HG03135 (cell line): ENCODE measurements at regions not wholly inside any gene's neighbourhood (a gene's known extent, or its start where the extent isn't known, plus 50 kb on each side); places are given as distances from the start of the nearest gene placed in this dataset.
"Not testable (repeated sequence)": the region's sequence is repeated elsewhere in the genome, so short reads cannot be mapped to it uniquely, and the experiment has no call there.

Source experiments
- ATAC-seq: cut with Tn5 transposase; IDR thresholded peaks from one replicate; pipeline ENCODE4 v1.9.1; 2021; ENCODE audit warnings: mild to moderate bottlenecking, moderate library complexity; ENCODE audit not compliant: unreplicated experiment

DNA sequence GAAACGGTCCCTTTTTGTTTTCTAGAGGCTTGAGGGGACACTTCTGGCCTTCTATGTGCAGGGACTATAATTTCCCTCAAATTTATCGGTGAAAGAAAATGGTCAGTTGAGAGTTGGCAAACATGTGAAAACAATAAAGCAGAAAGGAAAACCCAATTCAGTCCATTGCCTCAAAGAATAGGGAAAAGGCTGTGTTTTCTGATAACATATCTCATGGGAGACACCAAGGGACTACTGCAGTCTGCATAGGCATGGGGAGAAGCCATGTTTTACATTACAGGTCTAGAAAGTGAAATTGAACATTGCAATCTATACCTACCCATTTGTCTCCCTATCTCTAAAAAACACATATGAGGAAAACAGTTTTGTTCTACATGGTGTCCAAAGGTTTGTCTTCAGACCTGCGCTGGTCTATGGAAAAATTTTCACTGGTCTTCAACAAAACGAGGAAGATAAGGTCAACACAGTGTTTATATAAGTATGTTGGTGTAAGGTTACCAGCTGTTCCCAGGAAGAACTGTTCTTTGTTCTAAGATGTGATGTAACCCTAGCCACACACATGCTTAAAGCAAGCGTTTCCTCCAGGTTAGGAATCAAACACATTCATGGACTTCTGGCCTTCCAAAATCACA lies 179.7 kb downstream of the MREG start:
- no peak for ATAC-seq

DNA sequence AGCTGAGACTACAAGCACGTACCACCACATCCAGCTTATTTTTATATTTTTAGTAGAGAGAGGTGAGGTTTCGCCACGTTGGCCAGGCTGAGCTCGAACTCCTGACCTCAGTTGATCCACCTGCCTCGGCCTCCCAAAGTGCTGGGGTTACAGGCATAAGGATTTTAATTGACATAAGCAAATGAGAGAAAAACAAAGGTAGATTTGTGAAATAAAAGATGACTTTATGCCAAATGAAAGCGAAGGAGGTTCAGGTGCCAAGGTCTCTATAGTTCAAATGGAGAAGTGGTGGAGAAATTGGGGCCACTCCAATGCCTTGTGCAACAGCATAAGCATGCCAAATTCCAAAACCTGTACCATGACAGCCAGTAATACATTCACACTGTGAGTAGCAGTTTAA lies 180.6 kb downstream of the MREG start:
- ATAC-seq: no peak

DNA sequence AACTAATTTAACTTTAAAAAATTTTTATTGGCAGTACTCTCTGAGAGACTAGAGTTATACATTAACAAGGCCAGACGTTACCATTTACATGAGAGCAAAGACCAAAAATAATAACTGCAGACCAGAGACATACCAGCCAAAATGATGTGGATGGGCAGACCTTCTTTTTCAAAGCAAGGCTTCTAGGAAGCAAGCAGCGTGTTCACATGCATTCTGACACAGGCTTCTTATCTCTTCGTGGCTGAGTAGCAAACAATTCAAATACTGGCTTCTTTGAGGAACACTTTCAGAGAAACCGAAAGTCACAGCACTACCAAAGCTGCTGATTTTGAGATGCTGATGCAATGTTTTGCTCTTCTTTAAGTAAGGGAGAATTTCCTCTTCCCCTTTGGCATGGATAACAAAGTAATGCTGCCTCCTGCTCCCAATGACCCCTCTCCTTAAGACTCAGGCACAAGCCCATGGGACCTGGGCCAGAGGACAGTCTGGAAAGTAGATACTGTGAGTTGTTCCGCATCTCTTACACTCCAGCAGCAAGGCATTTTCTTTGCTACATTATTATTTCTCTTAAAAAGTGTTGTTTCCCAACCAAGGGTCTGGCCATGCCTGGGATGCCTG lies 181.9 kb downstream of the MREG start:
- ATAC-seq: peak; percentile 61

DNA sequence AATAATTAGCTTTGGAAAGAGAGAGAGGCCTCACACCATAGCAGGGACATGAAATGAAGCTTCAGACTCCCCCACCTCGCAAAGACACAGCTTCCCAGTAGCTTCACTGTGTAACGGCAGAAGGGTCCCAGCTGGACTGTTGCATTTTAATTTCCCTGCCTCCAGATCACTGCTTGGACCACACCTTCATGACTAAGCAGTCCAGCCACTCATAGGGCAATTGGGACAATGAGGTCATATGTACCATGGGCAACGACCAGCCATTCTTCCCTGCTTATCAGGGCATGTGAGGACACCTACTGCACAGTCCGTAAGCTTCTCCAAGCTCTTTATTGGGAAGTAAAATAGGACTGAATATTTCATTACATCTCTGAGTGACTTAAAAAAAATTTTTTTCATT lies 183.0 kb downstream of the MREG start:
- no peak for ATAC-seq

DNA sequence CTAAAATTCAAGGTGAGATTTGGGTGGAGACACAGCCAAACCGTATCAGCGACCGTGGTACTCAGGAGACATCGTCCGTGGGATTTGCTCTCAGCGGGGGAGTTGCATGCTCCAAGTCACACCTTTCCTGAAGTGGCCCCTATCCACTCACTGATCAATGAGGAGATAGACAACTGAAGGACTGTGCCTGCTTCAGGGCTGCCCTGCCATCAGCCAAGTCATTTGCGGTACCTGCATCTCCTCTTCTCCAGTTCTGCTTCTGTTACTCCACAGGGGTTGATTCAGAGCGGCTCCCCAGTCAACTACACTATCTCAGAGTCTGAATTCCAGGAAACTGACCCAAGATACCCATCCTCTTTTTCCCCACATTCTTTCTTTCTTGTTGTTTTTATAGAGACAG lies 184.1 kb downstream of the MREG start:
- ATAC-seq: no peak

DNA sequence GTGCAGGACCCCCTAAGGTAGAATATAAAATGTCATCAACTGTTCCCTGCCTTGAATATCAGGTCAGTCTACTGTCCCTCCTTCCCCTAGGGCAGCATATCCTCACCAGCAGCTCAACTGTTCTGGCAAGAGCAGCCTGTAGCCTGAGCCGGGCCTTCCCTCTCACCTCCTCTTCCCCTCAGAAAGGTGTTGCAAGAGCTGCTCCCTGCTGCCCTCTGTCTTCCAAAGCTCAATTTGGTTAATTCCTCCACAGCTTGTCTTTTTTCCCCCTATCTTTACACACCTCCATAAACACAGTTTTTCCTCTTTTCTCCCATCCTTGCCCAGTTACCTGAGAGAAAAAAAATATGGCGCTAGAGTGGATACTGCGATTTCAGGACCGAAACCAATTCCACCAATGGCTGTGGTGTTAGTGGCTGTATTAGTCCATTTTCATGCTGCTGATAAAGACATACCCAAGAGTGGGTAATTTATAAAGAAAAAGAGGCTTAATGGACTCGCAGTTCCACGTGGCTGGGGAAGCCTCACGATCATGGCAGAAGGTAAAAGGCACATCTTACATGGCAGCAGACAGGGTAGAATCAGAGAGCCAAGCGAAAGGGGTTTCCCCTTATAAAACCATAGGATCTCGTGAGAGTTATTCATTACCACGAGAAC lies 184.7 kb downstream of the MREG start:
- ATAC-seq: peak; percentile 81

DNA sequence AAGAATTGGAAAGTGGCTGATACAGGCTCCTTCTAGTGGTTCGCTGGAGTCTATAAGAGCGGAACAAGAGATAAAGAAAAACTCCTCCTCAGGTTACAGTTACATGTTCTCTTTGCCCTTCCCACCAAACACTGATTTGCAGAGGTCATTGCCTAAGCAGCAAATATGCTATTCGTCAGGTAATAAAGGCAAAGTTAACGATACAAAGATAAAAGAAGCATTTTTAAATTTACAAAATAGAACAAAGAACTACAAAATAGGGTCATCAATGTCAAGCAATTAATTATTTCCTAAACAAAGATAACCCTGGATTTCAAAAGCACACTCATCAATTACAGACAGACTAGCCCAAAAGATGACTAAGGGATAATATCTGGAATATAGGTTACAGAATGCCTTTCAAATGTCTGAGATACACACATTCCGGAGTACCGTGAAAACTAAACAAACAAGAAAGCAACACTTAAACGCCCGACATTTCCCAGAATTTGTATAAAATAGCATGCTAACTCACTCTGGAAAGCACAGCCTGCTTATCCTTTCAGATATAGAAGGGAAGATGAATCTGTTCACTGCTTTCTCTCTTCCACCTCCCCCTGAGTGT lies 186.4 kb downstream of the MREG start:
- no peak for ATAC-seq

DNA sequence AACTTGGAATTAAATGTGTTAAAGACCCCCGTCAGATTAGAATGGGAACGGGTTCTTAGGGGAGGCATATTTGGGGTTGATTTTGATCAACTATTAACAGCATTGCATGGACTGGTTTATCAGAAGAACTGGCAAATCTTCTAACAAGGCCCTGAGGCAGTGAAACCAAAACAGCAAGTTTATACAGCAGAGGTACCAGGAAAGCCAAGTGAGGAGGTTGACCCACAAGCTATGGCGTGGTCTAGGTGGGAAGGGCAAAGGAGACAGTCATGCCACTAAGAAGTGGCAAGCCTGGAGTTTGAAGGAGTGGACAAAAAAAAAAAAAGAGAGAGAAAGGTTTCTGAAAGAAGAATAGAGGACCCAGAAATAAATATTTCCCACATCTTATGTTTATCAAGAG lies 187.0 kb downstream of the MREG start:
- no peak for ATAC-seq

DNA sequence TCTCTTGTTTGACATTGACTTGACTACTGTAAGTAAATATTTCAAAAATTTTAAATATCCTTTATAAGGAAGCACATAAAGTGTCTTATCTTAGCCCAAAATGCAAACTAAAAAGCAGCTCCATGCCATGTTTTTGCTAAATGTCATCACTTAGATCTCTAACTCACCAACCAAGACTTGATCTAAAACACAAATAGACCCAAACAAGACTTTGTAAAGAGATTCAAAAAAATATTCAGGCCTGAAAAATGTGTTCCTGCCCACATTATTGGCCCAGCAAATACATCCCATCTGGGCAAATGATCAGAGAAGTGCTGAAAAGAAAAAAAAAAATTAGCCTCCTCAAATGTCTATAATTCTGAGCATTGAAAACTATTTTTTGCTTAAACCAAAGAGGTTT lies 187.6 kb downstream of the MREG start:
- ATAC-seq: no peak

DNA sequence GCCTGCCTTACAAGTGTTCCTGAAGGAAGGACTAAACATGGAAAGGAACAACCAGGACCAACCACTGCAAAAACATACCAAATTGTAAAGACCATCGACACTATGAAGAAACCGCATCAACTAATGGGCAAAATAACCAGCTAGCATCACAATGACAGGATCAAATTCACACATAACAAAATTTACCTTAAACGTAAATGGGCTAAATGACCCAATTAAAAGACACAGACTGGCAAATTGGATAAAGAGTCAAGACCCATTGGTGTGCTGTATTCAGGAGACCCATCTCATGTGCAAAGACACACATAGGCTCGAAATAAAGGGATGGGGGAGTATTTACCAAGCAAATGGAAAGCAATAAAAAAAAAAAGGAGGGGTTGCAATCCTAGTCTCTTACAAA lies 192.1 kb downstream of the MREG start:
- ATAC-seq: not testable (repeated sequence)

DNA sequence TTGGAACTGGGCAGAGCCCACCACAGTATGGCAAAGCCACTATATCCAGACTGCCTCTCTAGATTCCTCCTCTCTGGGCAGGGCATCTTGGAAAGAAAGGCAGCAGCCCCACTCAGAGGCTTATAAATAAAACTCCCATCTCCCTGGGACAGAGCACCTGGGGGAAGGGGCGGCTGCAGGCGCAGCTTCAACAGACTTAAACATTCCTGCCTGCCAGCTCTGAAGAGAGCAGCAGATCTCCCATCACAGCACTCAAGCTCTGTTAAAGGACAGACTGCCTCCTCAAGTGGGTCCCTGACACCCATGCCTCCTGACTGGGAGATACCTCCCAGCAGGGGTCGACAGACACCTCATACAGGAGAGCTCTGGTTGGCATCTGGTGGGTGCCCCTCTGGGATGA lies 193.6 kb downstream of the MREG start:
- ATAC-seq: not testable (repeated sequence)

DNA sequence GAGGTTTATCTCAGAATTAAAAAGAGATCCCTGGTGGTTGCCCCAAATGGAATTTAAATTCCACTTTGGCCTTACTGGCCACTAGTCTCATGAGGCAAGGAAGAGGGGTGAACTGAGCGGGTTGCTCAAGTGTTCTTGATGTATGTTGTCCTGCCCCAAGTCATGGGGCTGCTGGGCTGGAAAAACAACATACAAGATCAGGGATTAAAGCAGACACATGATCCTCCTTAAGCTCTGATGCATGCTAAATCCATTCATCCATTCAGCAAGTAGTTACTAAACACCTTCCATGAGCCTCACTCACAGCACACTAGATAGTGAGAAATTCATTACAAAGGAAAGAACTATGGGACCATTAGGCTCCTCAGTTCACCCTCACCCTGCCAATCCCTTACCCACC lies 196.3 kb downstream of the MREG start:
- no peak for ATAC-seq

DNA sequence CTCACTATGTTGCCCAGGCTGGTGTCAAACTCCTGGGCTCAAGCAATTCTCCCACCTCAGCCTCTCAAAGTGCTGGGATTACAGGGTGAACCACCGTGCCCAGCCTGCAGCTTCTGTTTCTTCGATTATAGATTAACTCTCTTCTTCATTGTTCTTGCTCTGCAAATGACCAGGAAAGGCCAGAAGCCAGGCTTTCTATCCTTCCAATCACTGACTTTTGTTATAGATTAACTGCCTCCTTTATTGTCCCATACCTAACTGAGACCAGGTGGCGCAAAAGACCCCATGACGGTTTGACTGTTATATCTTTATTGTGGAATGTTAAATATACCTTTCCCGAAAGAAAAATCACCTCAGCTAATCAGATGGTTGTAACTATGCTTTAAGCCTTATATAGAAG lies 196.9 kb downstream of the MREG start:
- no peak for ATAC-seq

DNA sequence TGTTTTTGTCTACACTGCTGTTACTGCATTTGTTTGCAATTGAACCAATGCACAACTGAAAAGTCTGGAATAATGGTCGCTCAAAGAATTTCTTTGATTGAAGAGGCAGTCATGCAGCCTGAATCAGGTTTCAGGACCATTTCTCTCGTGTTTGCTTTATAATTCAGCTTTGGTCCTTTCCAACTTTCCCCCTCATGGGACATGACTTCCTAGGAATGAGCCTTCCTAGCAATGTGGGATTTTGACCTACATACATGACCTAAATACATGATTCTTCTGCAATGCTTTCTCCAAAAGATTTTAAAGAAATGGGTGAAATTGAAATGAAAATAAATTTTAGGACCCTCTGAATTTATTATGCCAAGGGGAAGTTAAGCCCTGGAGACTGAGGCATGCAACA lies 197.4 kb downstream of the MREG start:
- no peak for ATAC-seq

DNA sequence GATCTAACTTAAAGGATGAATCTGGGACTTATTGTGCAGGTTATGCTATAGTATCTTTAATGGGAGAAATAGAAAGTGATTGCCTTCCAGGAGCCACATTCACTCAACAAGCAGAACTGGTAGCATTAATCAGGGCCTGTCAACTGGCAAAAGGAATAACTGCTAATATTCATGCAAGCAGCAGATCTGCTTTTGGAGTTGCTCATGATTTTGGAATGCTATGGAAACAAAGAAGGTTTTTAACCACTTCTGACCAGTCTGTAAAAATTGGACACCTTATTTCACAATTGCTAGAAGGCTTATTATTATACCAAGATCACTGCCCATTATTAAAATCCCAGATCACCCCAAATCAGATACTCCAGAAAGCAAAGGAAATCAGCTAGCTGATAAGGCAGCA lies 200.4 kb downstream of the MREG start:
- ATAC-seq: no peak

DNA sequence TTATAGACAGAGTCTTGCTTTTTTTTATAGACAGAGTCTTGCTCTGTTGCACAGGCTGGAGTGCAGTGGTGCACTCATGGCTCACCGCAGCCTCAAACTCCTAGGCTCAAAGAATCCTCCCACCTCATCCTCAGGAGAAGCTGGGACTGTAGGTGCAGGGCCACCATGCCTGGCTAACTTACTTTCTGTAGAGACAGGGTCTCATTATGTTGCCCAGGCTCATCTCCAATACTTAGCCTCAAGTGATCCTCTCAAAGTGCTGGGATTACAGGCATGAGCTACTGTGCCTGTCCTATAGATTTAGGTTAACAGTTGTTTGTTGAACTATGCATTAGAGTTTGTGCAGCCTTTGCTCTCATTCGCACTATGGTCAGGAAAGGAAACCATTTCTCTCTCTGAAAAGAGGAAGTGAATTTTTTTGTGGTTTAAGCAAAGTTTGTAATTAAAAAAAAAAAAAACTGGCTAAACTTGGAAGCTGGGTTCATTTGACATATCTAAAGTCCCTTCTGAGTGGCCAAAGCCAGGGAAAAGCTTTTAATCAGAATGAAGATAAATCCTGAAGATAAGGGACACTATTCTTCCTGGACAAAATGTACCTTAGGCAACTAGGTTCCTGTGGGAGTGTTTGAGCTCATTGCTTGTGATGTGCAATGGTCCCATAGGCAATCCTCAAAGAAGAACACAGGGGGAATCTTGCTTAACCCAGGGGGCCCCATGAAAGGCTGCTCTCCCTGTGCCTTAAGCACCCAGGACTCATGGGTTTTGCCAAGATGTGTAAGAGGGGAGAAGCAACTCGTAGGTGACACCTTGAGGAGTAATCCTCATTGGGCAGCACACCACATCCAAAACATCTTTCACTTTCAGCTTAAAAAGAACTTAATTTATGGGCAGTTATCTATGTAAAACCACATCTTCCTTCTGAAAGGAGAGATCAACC lies 201.7 kb downstream of the MREG start:
- ATAC-seq: peak; percentile 97

DNA sequence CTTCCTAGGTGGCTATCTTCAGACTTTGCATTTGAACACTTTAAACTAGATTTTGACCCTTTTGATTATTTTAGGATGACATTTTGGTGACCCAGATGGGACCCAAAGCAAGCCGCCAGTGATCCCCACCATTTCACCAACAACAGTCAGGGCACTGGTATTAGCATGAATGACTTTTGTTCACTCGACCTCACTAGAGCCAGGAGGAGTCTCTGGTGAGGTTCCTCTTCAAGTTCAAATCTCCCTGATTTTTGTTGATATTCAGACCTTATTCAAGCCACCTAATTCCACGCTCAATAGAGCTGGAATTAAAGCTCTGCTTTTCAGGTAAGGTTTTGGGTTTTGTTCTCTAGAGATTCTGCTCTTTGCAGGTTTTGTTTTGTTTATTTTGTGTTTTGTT lies 202.3 kb downstream of the MREG start:
- ATAC-seq: peak; percentile 31

DNA sequence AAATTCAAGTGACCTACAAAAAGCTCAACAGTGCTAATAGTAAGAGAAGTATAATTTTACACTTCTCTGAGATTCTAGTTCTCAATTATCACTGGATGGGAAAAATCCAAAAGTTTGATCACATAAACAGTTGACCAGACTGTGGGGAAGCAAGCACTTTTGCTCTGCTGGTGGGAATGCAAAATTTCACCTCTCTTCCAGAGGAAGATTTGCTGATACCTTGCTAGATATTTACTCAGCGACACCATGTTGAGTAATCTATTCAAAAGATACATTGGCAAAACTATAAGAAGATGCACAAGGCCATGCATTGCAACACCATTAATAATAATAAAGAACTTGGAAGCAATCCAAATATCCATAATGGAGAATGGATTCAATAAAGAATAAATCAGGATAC lies 204.4 kb downstream of the MREG start:
- ATAC-seq: no peak

DNA sequence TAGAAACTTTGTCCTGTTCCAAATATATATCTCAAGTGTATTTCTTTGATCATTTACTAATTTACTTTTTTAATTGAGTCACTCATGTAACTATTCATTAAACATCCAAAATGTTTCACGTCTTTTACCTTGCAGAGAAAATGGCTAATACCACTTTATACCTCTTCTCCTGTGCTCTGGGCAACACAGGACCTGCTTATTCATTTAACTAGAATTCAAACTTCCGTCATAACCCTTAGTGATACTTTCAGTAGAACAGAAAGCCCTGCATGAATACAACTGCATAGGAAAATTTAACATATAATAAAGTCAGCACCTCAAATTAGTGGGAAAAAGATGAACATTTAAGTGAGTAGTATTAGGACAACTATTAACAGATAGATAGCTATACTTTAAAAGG lies 205.2 kb downstream of the MREG start:
- ATAC-seq: no peak

DNA sequence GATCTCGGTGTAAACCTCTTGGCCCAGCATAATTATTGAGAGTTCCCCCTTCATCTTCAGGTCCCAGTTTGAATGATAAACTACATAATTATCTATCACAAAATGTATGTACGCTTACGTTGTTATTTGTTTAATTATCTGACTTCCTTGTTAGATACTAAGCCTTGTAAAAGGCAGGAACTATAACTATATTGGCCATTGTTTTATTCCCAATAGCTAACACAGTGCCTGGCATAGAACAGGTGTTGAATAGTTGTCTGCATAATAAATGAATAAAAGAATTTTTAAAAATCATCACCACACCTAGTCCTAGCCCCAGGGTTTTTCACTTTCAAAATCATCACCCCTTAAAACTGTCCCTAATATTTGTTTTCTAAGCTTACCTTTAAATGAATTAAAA lies 207.9 kb downstream of the MREG start:
- ATAC-seq: no peak

DNA sequence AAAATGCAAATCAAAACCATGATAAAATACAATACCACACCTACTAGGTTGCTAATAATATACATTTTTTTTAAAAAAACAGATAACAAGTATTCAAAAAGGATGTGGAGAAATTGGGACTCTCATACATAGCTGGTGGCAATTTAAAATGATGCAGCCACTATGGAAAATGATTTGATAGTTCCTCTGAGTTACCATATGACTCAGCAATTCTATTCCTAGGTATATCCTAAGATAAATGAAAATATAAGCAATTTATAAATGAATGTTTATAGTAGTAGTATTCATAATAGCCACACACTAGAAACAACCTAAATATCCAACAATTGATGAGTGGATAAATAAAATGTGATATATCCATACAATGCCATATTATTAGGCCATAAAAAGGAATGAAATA lies 210.2 kb downstream of the MREG start:
- no peak for ATAC-seq
